SK-N-SH (cell line): ENCODE measurements at regions not wholly inside any gene's neighbourhood (a gene's known extent, or its start where the extent isn't known, plus 50 kb on each side); places are given as distances from the start of the nearest gene placed in this dataset.

ENCODE experiments used
- CTCF ChIA-PET: fragments of 300-600, 350-600 bp; formaldehyde crosslinking; extraction: SDS; loops from one replicate; lab custom pipeline; 2021; lab: Yijun Ruan, JAX
- POLR2A ChIA-PET: fragments of 350-600 bp; sonication (Branson Sonifier 250); formaldehyde crosslinking; extraction: SDS; loops from one replicate; lab custom pipeline; 2020; ENCODE audit warnings: antibody characterized with exemption, inconsistent platforms; lab: Yijun Ruan, JAX
- DNase-seq: peaks from one replicate; pipeline ENCODE4 v3.0.0; 2012
- H2AFZ ChIP-seq: fragments of 200-600 bp; sonication (generic); 2 replicates; pipeline ENCODE4 v1.8.1; 2016; ENCODE audit warnings: antibody characterized with exemption, mild to moderate bottlenecking, low read depth
- H3F3A ChIP-seq: fragments of 200-600 bp; sonication (generic); replicated peaks from 2 replicates; pipeline ENCODE3; 2016; ENCODE audit warnings: antibody characterized with exemption, mild to moderate bottlenecking; ENCODE audit not compliant: insufficient read depth
- H3K27ac ChIP-seq, 2 experiments: fragments of 200-500 bp in 1 of 2; fragments of 200-600 bp in 1 of 2; sonication (Bioruptor generic) in 1 of 2; sonication (generic), shearing (Covaris generic) in 1 of 2; 2 replicates each; pipeline versions ENCODE4 v1.5.1 to v1.6.1; 2014 to 2016; ENCODE audit warnings: low read depth in 2 of 2, inconsistent platforms in 1 of 2, low read length in 1 of 2, mild to moderate bottlenecking in 1 of 2, mixed read lengths in 1 of 2
- H3K27me3 ChIP-seq: fragments of 200-600 bp; sonication (generic), shearing (Covaris generic); 2 replicates; pipeline ENCODE4 v1.6.1; 2016; ENCODE audit warnings: mixed run types; ENCODE audit not compliant: insufficient read depth
- H3K36me3 ChIP-seq, 2 experiments: fragments of 200-500 bp in 1 of 2; fragments of 200-600 bp in 1 of 2; sonication (Bioruptor generic) in 1 of 2; sonication (generic) in 1 of 2; replicated peaks in 1 of 2; 2 replicates each; pipeline versions ENCODE3 to v1.5.1; 2014 to 2016; ENCODE audit warnings: low read length in 1 of 2, mild to moderate bottlenecking in 1 of 2; ENCODE audit not compliant: insufficient read depth in 2 of 2, control insufficient read depth in 1 of 2
- H3K4me1 ChIP-seq, 2 experiments: fragments of 200-500 bp in 1 of 2; fragments of 200-600 bp in 1 of 2; sonication (Bioruptor generic) in 1 of 2; sonication (generic), shearing (Covaris generic) in 1 of 2; 2 replicates each; pipeline versions ENCODE4 v1.5.1 to v1.6.1; 2014 to 2016; ENCODE audit warnings: low read depth in 1 of 2, low read length in 1 of 2, mixed run types in 1 of 2; ENCODE audit not compliant: insufficient read depth in 2 of 2, control insufficient read depth in 1 of 2
- H3K4me2 ChIP-seq: fragments of 200-600 bp; sonication (generic), shearing (Covaris generic); 2 replicates; pipeline ENCODE4 v1.6.1; 2017; ENCODE audit warnings: mixed run types
- H3K4me3 ChIP-seq, 2 experiments: fragments of 200-500 bp in 1 of 2; fragments of 200-600 bp in 1 of 2; sonication (Bioruptor generic) in 1 of 2; sonication (generic), shearing (Covaris generic) in 1 of 2; 2 replicates each; pipeline versions ENCODE4 v1.5.1 to v1.8.1; 2014 to 2016; ENCODE audit warnings: low read depth in 2 of 2, inconsistent platforms in 1 of 2, low read length in 1 of 2, mild to moderate bottlenecking in 1 of 2, mixed read lengths in 1 of 2, moderate library complexity in 1 of 2
- H3K79me2 ChIP-seq: fragments of 200-600 bp; sonication (generic); 2 replicates; pipeline ENCODE4 v1.8.1; 2017; ENCODE audit warnings: mild to moderate bottlenecking; ENCODE audit not compliant: insufficient read depth
- H3K9ac ChIP-seq: fragments of 200-600 bp; sonication (generic); 2 replicates; pipeline ENCODE4 v1.6.1; 2017; ENCODE audit warnings: mixed run types
- H3K9me2 ChIP-seq: fragments of 200-600 bp; sonication (generic); 2 replicates; pipeline ENCODE4 v1.6.1; 2017; ENCODE audit warnings: mixed run types
- H3K9me3 ChIP-seq: fragments of 200-600 bp; sonication (generic); 2 replicates; pipeline ENCODE4 v1.6.1; 2017; ENCODE audit warnings: mixed run types, mild to moderate bottlenecking, moderate library complexity
- H4K20me1 ChIP-seq: fragments of 200-600 bp; sonication (generic); 2 replicates; pipeline ENCODE4 v1.6.1; 2017; ENCODE audit warnings: mild to moderate bottlenecking, mixed run types; ENCODE audit not compliant: insufficient read depth
- CHD2 ChIP-seq: fragments of 150-350 bp; IDR thresholded peaks from 2 replicates; pipeline ENCODE4 v1.6.1; 2018; ENCODE audit warnings: low read length; ENCODE audit not compliant: partially characterized antibody
- ELF1 ChIP-seq: IDR thresholded peaks from 2 replicates; pipeline ENCODE4 v1.4.0; 2012
- EP300 ChIP-seq, 2 experiments: IDR thresholded peaks; 2 replicates each; pipeline versions ENCODE4 v1.4.0 to v1.6.1; 2012; ENCODE audit warnings: borderline replicate concordance in 1 of 2, low read depth in 1 of 2, low read length in 1 of 2
- EZH2phosphoT487 ChIP-seq: fragments of 200-600 bp; sonication (generic); IDR thresholded peaks from 2 replicates; pipeline ENCODE4 v1.6.1; 2017; ENCODE audit warnings: low read depth, mixed run types, mild to moderate bottlenecking, antibody characterized with exemption, moderate library complexity, borderline replicate concordance
- FOSL2 ChIP-seq: IDR thresholded peaks from 2 replicates; pipeline ENCODE4 v1.4.0; 2012; ENCODE audit warnings: low read depth, mild to moderate bottlenecking, moderate library complexity, borderline replicate concordance
- FOXJ3 ChIP-seq: sonication (generic); formaldehyde crosslinking; IDR thresholded peaks from 2 replicates; pipeline ENCODE4 v1.5.1; 2020; ENCODE audit warnings: mild to moderate bottlenecking, missing genetic modification reagents
- FOXM1 ChIP-seq: IDR thresholded peaks from 2 replicates; pipeline ENCODE4 v1.4.0; 2012; ENCODE audit warnings: low read depth, mild to moderate bottlenecking
- GABPA ChIP-seq: IDR thresholded peaks from 2 replicates; pipeline ENCODE4 v1.4.0; 2012; ENCODE audit warnings: low read depth, mild to moderate bottlenecking
- IRF3 ChIP-seq: fragments of 150-350 bp; IDR thresholded peaks from 2 replicates; pipeline ENCODE4 v1.6.1; 2016; ENCODE audit warnings: mild to moderate bottlenecking, low read depth, low read length
- JUND ChIP-seq: IDR thresholded peaks from 2 replicates; pipeline ENCODE4 v1.4.0; 2012
- NFIC ChIP-seq: IDR thresholded peaks from 2 replicates; pipeline ENCODE4 v1.4.0; 2012; ENCODE audit warnings: borderline replicate concordance
- PBX3 ChIP-seq: IDR thresholded peaks from 2 replicates; pipeline ENCODE4; 2012
- REST ChIP-seq: IDR thresholded peaks from 2 replicates; pipeline ENCODE4 v1.6.1; 2012; ENCODE audit warnings: mild to moderate bottlenecking, low read depth, low read length, moderate library complexity
- RFX5 ChIP-seq: IDR thresholded peaks from 2 replicates; pipeline ENCODE4 v1.6.1; 2012; ENCODE audit warnings: mild to moderate bottlenecking, improper control_type of control experiment, low read length
- TCF12 ChIP-seq: IDR thresholded peaks from 2 replicates; pipeline ENCODE4 v1.4.0; 2012
- WGBS: methylation state at CpG from one replicate; pipeline ENCODE4 v1.1.6; 2017; ENCODE audit warnings: low lambda C conversion rate; 5-methylcytosine and 5-hydroxymethylcytosine counted together
- TF ChIP-seq, protein P1 (sequence below): IDR thresholded peaks from 2 replicates; pipeline ENCODE4 v1.4.0; 2012; ENCODE audit warnings: low read depth
- TF ChIP-seq, protein P2 (sequence below): fragments of 150-350 bp; IDR thresholded peaks from 2 replicates; pipeline ENCODE4 v1.6.1; 2017; ENCODE audit warnings: antibody characterized with exemption, low read length, low read depth, borderline replicate concordance

DNA sequence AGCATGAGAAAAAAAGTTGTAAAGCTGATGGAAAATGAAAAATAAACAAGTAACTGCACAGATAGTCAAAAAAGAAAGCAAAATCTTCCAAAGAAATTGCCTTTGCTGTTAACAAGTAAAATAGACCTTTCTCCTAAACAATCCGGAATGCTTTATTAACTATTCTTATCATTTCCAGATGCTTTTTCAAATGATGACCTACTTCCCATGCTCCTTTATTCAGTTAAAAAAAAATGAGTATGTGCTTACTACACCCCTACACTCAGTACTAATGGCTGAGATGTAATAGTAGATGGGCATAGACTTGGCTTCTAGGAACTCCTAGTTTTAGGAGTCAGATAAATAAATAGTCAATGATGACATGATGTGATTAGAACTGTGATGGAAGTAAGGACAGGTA lies 108.5 kb downstream of the NIBAN1 start:
- 46% methylated on average over 1 of the region's 1 CpG for WGBS
- H3K9me3 ChIP-seq: no peaks in the 10 kb centered on the region
- peaks cover 20% of the 10 kb centered on the region for H3F3A ChIP-seq
- H3K79me2 ChIP-seq: no peaks in the 10 kb centered on the region
- H3K9me2 ChIP-seq: no peaks in the 10 kb centered on the region
- no peak overlapping the region for H3K4me2 ChIP-seq
- no peak overlapping the region for H2AFZ ChIP-seq
- peak overlapping the region; percentile 86 to 88; a peak in 3 of 4 replicates for H3K27ac ChIP-seq
- TF ChIP-seq NFIC (no peak), TCF12 (peak; percentile 24; the same call in 1 of the 2 replicates), REST (no peak), EZH2phosphoT487 (no peak)
- TF ChIP-seq, protein P1, sequence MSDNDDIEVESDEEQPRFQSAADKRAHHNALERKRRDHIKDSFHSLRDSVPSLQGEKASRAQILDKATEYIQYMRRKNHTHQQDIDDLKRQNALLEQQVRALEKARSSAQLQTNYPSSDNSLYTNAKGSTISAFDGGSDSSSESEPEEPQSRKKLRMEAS: no peak
- TF ChIP-seq, all 33 proteins: peak for 1
- ChIA-PET POLR2A (no interaction called here), CTCF (no interaction called here)
- Histone ChIP-seq H3K36me3 (no peaks in the 10 kb centered on the region), H3K9ac (no peak overlapping the region), H4K20me1 (no peaks in the 10 kb centered on the region), H3K4me1 (peaks cover 7 to 9% of the 10 kb centered on the region in 2 experiments; a peak in 3 of 4 replicates), H3K27me3 (no peaks in the 10 kb centered on the region), H3K4me3 (no peak overlapping the region)
- DNase-seq: no peak

GRCh38 chr1:184861755-184862336 lies 107.2 kb upstream of the EDEM3 start:
- no peaks in the 10 kb centered on the region for H4K20me1 ChIP-seq
- H3K27me3 ChIP-seq: no peaks in the 10 kb centered on the region
- CTCF ChIA-PET: no interaction called here
- no peak for TF ChIP-seq NFIC
- no peak for TF ChIP-seq FOXM1
- TF ChIP-seq IRF3: no peak
- TF ChIP-seq FOSL2: no peak
- no peak for TF ChIP-seq PBX3
- TF ChIP-seq TCF12: no peak
- TF ChIP-seq, protein P1: no peak
- TF ChIP-seq CHD2: no peak
- TF ChIP-seq, protein P2, sequence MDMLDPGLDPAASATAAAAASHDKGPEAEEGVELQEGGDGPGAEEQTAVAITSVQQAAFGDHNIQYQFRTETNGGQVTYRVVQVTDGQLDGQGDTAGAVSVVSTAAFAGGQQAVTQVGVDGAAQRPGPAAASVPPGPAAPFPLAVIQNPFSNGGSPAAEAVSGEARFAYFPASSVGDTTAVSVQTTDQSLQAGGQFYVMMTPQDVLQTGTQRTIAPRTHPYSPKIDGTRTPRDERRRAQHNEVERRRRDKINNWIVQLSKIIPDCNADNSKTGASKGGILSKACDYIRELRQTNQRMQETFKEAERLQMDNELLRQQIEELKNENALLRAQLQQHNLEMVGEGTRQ: no peak
- no peak for TF ChIP-seq ELF1
- TF ChIP-seq GABPA: no peak
- no peak for TF ChIP-seq JUND
- no peak for TF ChIP-seq EP300 (IDR thresholded peaks at IDR 0.05; ENCODE audit: borderline replicate concordance in 1 of 2, low read depth in 1 of 2, low read length in 1 of 2)
- no peak for TF ChIP-seq EZH2phosphoT487
- TF ChIP-seq RFX5: no peak
- no peak for TF ChIP-seq FOXJ3 (CRISPR knock-in tag)

More at GRCh38 chr1:184861755-184862336, 107.2 kb upstream of the EDEM3 start:
- no peak overlapping the region for H3K9ac ChIP-seq
- peaks cover 4 to 14% of the 10 kb centered on the region in 2 experiments; a peak in 2 of 4 replicates for H3K4me1 ChIP-seq
- H3K27ac ChIP-seq: no peak overlapping the region
- H3K9me2 ChIP-seq: no peaks in the 10 kb centered on the region
- H3K36me3 ChIP-seq: no peaks in the 10 kb centered on the region
- POLR2A ChIA-PET: no interaction called here
- H3K9me3 ChIP-seq: no peaks in the 10 kb centered on the region; the same call in 1 of the 2 replicates
- 80% methylated on average over 6 of the region's 6 CpGs for WGBS
- no peaks in the 10 kb centered on the region for H3K79me2 ChIP-seq
- H3F3A ChIP-seq: peaks cover 20% of the 10 kb centered on the region
- DNase-seq: no peak
- no peak overlapping the region for H2AFZ ChIP-seq
- no peak overlapping the region for H3K4me2 ChIP-seq
- H3K4me3 ChIP-seq: no peak overlapping the region
